PFSK-1 (cell line): ENCODE measurements at regions not wholly inside any gene's neighbourhood (a gene's known extent, or its start where the extent isn't known, plus 50 kb on each side); places are given as distances from the start of the nearest gene placed in this dataset.

Experiments
- FOXP2 ChIP-seq: optimal IDR thresholded peaks from 2 replicates; pipeline ENCODE3; 2011; ENCODE audit warnings: borderline replicate concordance, control low read depth, inconsistent platforms; ENCODE audit not compliant: insufficient read depth; ENCODE audit errors: extremely low read length, extremely low read depth
- POLR2AphosphoS5 ChIP-seq: IDR thresholded peaks from 2 replicates; pipeline ENCODE4 v1.6.1; 2012; ENCODE audit warnings: low read depth, mild to moderate bottlenecking, control low read depth, low read length, moderate library complexity
- REST ChIP-seq, 2 experiments: IDR thresholded peaks; 2 replicates each; pipeline versions ENCODE4 v1.6.1 to v1.8.0; 2011 to 2012; ENCODE audit warnings: low read depth in 2 of 2, low read length in 2 of 2, control low read depth in 1 of 2, inconsistent platforms in 1 of 2, mild to moderate bottlenecking in 1 of 2, moderate library complexity in 1 of 2; ENCODE audit not compliant: insufficient read depth in 1 of 2
- SIN3A ChIP-seq: IDR thresholded peaks from 2 replicates; pipeline ENCODE4 v1.6.1; 2012; ENCODE audit warnings: mild to moderate bottlenecking, low read length, moderate library complexity, borderline replicate concordance; ENCODE audit not compliant: insufficient read depth
- TAF1 ChIP-seq: IDR thresholded peaks from 2 replicates; pipeline ENCODE4 v1.6.1; 2012; ENCODE audit warnings: low read length, control low read depth, borderline replicate concordance; ENCODE audit not compliant: insufficient read depth

GRCh38 chr4:57605376-57605775, 495.2 kb upstream of the IGFBP7 start:
- no peak for TF ChIP-seq POLR2AphosphoS5
- no peak for TF ChIP-seq FOXP2
- no peak for TF ChIP-seq TAF1
- no peak for TF ChIP-seq SIN3A
- TF ChIP-seq REST (IDR thresholded peaks at IDR 0.05; ENCODE audit: insufficient read depth in 1 of 2, low read depth in 2 of 2, low read length in 2 of 2), result no peak

GRCh38 chr4:57602141-57602540, 492.0 kb upstream of the IGFBP7 start:
- no peak for TF ChIP-seq FOXP2
- no peak for TF ChIP-seq SIN3A

GRCh38 chr4:57591073-57591472, 480.9 kb upstream of the IGFBP7 start:
- TF ChIP-seq FOXP2 (no peak), SIN3A (no peak), POLR2AphosphoS5 (no peak)

GRCh38 chr4:57588557-57588956, 478.4 kb upstream of the IGFBP7 start:
- TF ChIP-seq SIN3A (no peak), TAF1 (no peak), REST (IDR thresholded peaks at IDR 0.05; ENCODE audit: insufficient read depth in 1 of 2, low read depth in 2 of 2, low read length in 2 of 2) (no peak)

- TF ChIP-seq REST (IDR thresholded peaks at IDR 0.05; ENCODE audit: insufficient read depth in 1 of 2, low read depth in 2 of 2, low read length in 2 of 2) (no peak), POLR2AphosphoS5 (no peak), SIN3A (no peak), FOXP2 (no peak), TAF1 (no peak)
Observed at GRCh38 chr4:57580710-57581599, 470.8 kb upstream of the IGFBP7 start.

- no peak for TF ChIP-seq SIN3A
- TF ChIP-seq FOXP2, result no peak
- no peak for TF ChIP-seq TAF1
- no peak for TF ChIP-seq POLR2AphosphoS5
- no peak for TF ChIP-seq REST (IDR thresholded peaks at IDR 0.05; ENCODE audit: insufficient read depth in 1 of 2, low read depth in 2 of 2, low read length in 2 of 2)
Observed at GRCh38 chr4:57575426-57575825, 465.2 kb upstream of the IGFBP7 start.
